KG1 (cell line): ENCODE measurements at regions not wholly inside any gene's neighbourhood (a gene's known extent, or its start where the extent isn't known, plus 50 kb on each side); places are given as distances from the start of the nearest gene placed in this dataset.

ENCODE experiments used
- DNase-seq: peaks from one replicate; lab custom pipeline; 2025; lab: John Stamatoyannopoulos, UW

DNA sequence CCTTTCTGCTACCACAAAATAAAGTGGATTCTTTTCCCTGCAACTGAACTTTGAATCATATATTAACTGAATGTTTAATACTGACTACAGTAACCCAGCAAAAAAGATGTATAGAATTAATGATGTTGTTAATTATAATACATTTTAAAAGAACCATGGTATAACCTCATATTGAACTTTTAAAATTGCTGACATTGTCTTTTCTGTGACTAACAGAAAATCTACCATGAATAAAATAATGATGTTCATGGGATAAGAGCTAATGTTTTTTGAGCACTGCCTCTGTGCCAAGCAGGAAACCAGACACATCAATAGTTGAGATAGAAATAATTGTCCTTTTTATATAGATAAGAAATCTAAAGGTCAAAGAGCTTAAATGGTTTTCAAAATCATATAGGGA is 691.9 kb downstream of the PDHA2 start:
- DNase-seq, result no peak

DNA sequence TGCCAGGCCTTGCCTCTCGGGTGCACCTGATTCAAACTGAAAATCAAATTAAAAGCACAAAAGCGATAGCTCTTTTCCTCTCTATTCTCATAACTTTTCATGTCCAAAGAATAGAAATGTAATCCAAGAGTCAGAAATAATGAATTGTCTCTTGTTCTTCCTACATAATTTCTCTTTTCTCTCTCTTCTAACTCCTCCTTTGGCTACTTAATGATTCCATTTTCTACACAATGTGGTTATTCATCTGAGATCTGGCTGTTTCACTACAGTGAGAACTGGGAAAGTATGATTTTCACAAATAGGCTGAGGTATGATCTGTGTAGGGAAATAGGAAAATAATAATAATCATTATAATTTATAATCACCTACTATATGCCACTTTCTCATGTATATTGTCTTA is 703.5 kb downstream of the PDHA2 start:
- no peak for DNase-seq

GRCh38 chr4:96558466-96558865 is 718.6 kb downstream of the PDHA2 start:
- no peak for DNase-seq

DNA sequence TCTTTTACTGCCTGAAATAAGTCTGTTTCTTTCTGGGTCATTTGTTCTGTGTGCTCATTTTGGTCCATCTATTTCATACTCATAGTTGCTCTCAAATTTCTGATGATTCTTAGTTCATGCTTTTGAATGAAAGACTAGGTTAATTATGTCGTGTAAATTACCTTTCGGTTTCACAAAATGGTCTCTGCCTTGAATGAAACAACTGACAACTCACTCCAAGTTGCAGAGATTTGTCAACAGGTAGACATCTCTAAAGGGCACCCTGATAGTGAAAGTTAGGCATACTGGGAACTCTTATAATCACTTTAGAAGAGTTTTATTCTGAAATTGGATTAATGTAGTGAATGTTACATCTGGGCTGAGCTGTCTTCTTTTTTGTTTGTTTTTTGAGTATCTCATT is 726.9 kb downstream of the PDHA2 start:
- DNase-seq, result no peak

- DNase-seq, result no peak
Measured at GRCh38 chr4:96585304-96585703, 745.4 kb downstream of the PDHA2 start.

DNA sequence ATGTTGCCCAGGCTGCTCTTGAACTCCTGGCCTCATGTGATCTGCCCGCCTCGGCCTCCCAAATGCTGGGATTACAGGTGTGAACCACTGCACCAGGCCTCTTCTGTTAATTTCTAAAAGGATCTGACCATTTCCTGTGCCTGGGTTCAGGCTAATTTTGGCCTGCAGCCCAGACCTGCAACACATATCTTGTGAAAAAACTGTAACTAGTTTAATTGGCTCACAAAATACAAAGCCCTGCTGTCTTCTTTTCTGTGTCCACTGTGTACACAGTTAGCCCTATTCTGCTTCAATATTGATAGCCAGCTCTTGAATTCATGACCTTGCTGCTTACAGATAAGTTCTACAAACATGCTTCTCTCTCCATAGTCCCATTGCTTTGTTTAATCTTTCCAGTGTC is 753.5 kb downstream of the PDHA2 start:
- DNase-seq, result no peak

DNA sequence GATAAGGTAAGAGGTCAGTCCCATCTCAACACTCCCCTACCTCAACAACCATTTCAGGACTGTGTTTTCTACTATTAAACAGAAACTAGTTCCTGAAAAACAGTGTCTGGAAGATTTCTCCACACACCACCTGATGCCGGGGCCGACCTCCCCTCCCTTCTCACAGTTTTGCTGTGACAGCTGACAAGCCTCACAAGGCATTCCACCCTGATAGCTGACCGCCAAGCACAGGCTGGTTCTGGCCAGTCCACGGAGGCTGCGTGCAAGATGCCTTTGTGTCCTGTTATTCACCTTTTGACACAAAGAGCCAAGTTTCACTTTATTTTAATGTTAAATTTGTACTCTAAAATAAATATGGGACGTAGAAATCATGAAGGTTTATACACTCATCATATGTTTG is 758.6 kb downstream of the PDHA2 start:
- DNase-seq, result no peak

- DNase-seq, result no peak
Measured at GRCh38 chr4:96599752-96600151, 759.9 kb downstream of the PDHA2 start.

- no peak for DNase-seq
Measured at GRCh38 chr4:96602661-96603060, 762.8 kb downstream of the PDHA2 start.

DNA sequence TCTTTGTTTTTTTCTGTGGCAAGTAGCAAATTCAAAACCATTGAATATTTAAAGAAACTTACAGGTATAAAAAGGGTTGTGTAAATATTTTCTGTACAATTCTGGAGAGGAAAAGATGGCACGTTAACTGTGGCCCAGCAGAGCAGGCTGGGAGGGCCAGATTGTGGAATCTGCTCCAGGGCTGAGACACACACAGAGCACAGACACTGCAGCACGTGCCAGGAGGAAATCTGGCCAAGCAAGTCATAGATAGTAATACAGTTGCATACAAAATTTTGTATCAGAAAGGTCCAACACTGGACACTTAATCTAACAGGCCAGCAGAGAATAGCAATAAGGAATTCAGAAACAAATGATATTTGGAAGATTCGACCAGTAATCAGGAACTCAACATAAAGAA is 763.7 kb downstream of the PDHA2 start:
- no peak for DNase-seq

GRCh38 chr4:96606451-96606850 is 766.6 kb downstream of the PDHA2 start:
- no peak for DNase-seq

DNA sequence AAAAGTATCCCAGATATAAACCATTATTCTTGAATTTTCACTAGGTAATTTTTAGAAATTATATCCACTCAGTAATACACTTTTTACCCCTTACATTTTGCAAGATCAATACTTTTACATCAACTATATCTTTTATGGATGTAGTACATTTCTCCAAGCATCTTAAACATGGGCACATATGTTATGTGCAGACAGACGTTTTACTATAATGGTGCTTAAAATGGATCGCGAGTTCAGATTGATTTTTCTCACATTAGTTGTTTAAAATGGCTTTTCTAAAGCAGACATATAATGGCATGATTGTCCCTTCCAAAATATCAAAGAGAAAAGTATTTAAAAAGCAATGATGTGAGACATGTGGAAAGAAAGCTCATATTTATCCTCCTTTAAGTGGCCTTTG is 786.1 kb downstream of the PDHA2 start:
- no peak for DNase-seq

DNA sequence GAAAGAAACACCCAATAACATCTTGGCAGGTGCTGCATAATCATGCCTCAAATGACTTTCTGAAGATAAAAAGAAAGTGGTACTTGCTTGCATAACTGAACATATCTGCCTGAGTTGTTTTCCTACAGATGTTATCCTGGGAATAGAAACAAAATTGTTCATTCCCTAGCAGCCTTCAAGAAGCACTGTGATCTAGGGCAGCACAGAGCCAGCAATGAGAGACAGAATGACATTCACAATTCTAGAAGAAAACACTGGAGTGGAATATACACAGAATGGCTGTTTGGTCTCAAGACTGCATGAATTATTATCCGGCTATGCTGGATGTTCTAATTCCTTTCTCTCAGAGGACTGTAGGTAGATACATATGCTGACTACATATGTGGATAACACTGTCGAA is 790.9 kb downstream of the PDHA2 start:
- no peak for DNase-seq

GRCh38 chr4:96637971-96638412 is 798.1 kb downstream of the PDHA2 start:
- no peak for DNase-seq

GRCh38 chr4:96639932-96640331 is 800.0 kb downstream of the PDHA2 start:
- no peak for DNase-seq

DNA sequence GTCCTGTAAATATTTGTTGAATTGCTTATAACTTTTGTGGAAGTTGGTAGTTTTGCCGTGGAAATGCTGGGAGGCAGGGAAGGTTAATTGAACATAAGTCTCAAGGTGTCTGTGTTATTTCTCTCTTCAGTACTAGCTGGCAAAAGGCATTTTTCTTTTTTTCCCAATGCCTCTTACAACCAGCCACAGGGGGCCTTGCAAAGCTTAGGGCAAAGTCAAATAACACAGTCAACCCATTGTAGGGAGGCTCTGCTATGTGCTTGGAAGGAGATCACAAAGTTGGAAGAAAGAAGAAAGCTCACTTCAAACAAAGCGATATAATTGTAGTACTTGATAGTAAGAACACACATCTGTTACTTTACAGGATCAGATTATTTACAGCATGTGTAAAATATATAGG is 802.6 kb downstream of the PDHA2 start:
- no peak for DNase-seq

- DNase-seq, result no peak
Measured at GRCh38 chr4:96646146-96646545, 806.3 kb downstream of the PDHA2 start.

GRCh38 chr4:96649536-96649935 is 809.6 kb downstream of the PDHA2 start:
- DNase-seq, result no peak

DNA sequence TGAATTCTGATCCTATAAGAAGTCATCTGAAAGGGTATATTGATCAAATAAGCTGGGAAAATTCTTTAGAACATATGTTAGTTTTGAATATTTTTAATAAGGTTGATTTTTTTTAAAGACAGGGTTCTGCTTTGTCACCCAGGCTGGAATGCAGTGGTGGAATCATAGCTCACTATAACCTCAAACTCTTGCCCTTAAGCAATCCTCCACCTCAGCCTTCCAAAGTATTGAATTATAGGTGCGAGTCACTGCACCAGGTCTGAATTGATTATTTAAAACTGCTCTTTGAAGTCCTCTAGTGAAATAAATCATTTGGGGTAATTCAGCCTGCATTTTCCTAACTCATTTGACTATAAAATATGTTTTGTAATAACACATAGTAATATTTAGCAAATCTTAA is 812.3 kb downstream of the PDHA2 start:
- no peak for DNase-seq

- no peak for DNase-seq
Measured at GRCh38 chr4:96652821-96653220, 812.9 kb downstream of the PDHA2 start.

GRCh38 chr4:96654045-96654444 is 814.2 kb downstream of the PDHA2 start:
- DNase-seq, result no peak

DNA sequence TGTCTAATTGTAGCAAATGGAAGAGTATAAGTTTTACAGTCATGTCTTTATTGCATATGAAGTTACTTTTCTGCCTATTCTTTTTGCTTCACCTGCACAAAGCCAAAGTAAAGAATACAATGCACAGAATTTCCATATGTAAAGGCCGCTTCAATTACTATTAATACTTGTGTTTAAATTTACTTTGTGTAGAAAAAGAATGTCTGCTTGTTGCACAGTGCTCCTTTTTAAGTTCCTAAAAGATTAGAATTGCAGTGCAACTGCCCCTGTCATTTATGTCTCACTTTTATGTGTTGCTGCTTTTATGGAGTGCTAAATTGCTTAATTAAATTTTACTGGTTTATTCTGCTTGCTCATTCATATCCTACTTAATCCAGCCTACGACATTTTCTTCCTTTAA is 830.5 kb downstream of the PDHA2 start:
- DNase-seq, result no peak

- no peak for DNase-seq
Measured at GRCh38 chr4:96675416-96675815, 835.5 kb downstream of the PDHA2 start.

DNA sequence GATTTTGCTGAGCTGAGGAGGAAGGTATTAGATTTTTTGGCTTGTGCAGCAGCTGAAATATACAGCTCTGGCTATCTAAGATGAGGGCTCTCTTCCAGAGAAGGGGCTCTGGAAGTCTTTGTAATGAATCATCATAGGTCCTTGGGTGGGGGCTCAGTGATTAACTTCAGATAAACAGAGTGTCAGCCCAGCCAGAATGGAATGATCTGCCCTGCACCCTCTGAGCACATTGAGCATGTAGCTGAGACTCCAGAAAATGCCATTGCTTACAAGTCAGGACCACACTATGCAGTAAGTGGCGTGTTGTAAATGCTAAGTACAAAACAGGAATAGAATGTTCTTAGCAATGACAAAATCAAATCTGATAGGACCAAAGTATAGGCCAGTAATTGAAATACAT is 836.0 kb downstream of the PDHA2 start:
- DNase-seq, result no peak

DNA sequence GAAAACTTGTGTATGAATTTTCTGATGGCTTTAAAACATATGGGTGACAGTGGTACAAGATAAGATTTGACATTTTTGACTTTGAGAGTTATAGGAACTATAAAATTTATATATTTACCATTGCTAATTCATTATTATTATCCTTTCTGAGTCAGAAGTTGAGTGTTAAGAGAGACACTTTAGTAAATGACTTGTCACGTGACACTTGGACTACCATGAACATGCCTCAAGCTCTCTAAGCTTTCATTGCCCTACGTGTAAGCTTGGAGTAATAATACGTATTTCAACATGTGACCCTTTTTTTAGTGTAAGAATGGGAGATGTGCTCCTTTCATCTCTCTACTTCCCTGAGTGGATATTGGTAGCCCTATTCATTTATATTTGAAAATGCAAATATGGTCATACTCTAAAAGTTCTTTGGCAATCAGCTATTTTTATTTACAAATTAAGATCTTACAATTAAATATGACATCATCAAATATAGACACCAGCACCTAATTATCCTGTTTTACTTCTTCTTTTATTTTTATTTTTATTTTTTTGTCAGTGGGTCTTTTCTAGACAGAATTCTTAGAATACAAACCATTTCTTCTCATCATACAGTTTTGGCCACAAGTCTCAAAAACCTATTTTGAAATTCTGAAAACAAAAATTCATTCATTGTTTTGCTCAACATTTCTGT is 837.0 kb downstream of the PDHA2 start:
- no peak for DNase-seq
